Right cardiac atrium (tissue), 5 donors: ENCODE measurements at regions not wholly inside any gene's neighbourhood (a gene's known extent, or its start where the extent isn't known, plus 50 kb on each side); places are given as distances from the start of the nearest gene placed in this dataset.
A peak's percentile ranks its signal among the peaks of the same experiment; 100 is the strongest.

ENCODE experiments used
- ATAC-seq, 2 donors: fragments of 200-7000 bp; cut with Tn5 transposase; one replicate each; pipeline versions ENCODE4 v1.8.0 to v1.9.1; 2020; ENCODE audit warnings: moderate library complexity in 2 of 2, mild to moderate bottlenecking in 1 of 2
- DNase-seq, 3 donors: peaks; one replicate each; pipeline ENCODE4 v3.0.0-alpha.2; 2020
- H3K27ac ChIP-seq: one replicate; pipeline ENCODE4 v1.5.1; 2013; ENCODE audit warnings: mild to moderate bottlenecking, low read length, control low read depth, moderate library complexity
- H3K27me3 ChIP-seq: one replicate; pipeline ENCODE4 v1.6.1; 2013; ENCODE audit not compliant: control insufficient read depth, insufficient read depth
- H3K4me1 ChIP-seq: one replicate; pipeline ENCODE4 v1.6.1; 2013; ENCODE audit warnings: low read length; ENCODE audit not compliant: control insufficient read depth, insufficient read depth
- H3K4me3 ChIP-seq: one replicate; pipeline ENCODE4 v1.5.1; 2013; ENCODE audit warnings: low read length, control low read depth
- H3K9me3 ChIP-seq: one replicate; pipeline ENCODE4 v1.6.1; 2013; ENCODE audit warnings: low read length; ENCODE audit not compliant: control insufficient read depth
- WGBS: extraction: QIAGEN DNeasy Blood & Tissue Kit; methylation state at CpG from one replicate; pipeline ENCODE4 v1.1.7; 2013; 5-methylcytosine and 5-hydroxymethylcytosine counted together
- intact Hi-C, 4 donors: fragments of 100-400 bp; cut with DNase I; formaldehyde crosslinking; loops; one replicate each; pipeline versions ENCODE4 v1.11.0 to v1.14.0; 2022 to 2023
- donor health status: healthy with polysubstance abuse.
- donor health status: DM: no; HTN: yes; CAD: no.
- donor health status: DM: no; HTN: no; CAD: no.
- donor health status: DM: no; HTN: yes; CAD: no; lungs with severe emphysema.
- donor health status: DM: yes; HTN: yes; CAD: no.

DNA sequence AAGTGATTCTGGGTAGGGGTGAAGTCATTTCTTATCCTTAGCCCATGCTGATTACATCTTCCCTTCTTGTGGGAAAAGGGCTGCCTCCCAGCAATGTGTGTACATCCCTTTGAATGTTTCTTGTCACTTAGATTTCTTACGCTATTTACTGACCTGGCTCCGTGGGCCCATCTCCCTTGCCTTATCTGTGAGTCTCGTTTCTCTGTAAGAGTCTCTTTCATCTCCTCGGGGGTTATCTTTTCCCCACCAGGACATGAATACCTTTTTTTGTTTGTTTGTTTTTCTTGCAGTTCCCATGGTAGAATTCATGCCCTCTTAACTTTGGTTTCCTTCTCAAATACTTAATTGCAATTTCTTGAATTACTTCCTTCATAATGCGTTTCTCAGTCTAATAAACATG, 107.7 kb downstream of the BAMBI start:
- H3K27ac ChIP-seq = no peak overlapping the region
- no peak for ATAC-seq
- no peaks in the 10 kb centered on the region for H3K9me3 ChIP-seq
- no peaks in the 10 kb centered on the region for H3K4me1 ChIP-seq
- H3K4me3 ChIP-seq = no peak overlapping the region
- H3K27me3 ChIP-seq = no peaks in the 10 kb centered on the region
- WGBS = 56% methylated on average over 5 of the region's 5 CpGs
- no peak for DNase-seq
- intact Hi-C loops = no loop called here

DNA sequence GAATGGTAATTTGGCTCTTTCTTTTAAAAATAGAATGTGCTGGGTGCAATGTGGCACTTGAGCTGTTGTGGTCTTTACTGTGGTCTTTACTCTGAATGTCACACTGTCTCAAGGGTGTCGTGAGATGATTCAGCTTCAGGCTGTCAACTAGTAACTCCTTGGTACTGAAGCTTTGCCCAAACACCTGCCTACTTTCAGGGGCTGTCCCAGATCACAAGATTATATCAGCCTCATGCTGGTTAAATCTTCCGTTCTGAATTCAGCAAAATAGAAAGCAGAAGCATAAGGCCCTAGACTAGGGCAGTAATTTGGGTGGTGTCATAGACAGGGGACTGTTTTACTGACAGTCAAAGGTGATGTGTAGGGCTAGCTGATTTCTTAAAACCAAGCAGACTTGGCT, 110.9 kb downstream of the BAMBI start:
- Histone ChIP-seq H3K9me3 (no peaks in the 10 kb centered on the region), H3K4me3 (no peak overlapping the region), H3K4me1 (no peaks in the 10 kb centered on the region), H3K27ac (no peak overlapping the region), H3K27me3 (no peaks in the 10 kb centered on the region)
- no peak for DNase-seq
- intact Hi-C loops = no loop called here
- 82% methylated on average over 2 of the region's 2 CpGs for whole genome bisulfite sequencing
- ATAC-seq = no peak

DNA sequence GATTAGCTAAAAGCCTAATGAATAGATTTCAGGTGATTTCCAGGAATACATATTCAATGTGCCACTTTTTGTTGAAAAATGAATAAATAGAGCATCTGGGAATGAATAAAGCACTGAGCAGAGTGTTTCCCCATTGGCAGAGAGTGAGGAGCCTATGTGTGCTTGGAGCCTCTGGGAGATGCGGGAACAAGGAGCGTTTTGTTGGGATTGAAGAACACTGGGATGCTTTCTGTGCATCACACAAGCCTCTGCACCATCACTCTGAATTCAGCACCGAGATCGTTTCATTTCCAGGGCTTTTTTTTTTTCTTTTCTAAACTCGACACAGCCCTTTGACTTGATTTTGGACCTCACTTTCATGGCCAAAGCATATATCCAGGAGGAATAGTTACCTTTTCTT, 111.4 kb downstream of the BAMBI start:
- Histone ChIP-seq H3K27ac (no peak overlapping the region), H3K27me3 (no peaks in the 10 kb centered on the region), H3K4me3 (no peak overlapping the region), H3K9me3 (no peaks in the 10 kb centered on the region), H3K4me1 (no peaks in the 10 kb centered on the region)
- 81% methylated on average over 5 of the region's 5 CpGs for WGBS
- ATAC-seq (no peak), DNase-seq (no peak)
- intact Hi-C loops = no loop called here

DNA sequence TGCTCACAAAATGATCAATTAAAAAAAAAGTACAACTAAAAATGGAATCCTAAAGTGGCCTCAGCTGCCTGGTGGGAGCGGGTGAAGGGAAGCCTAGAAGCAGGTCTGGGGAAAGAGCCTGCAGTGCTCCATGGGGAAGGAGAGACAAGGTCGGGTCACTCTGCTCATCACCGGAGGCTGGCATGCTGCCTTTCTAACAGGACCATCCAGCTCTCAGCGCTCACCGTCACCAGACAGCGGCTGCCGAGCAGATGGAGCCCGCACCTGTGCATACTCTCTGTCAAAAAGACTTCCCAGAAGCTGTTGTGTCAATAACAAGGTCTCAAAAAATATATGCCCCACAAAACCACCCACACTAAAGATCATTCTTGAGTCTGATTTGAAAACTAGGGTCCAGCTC, 112.8 kb downstream of the BAMBI start:
- ATAC-seq (no peak), DNase-seq (no peak)
- H3K9me3 ChIP-seq = no peaks in the 10 kb centered on the region
- WGBS = 69% methylated on average over 8 of the region's 8 CpGs
- H3K4me1 ChIP-seq = no peaks in the 10 kb centered on the region
- no peak overlapping the region for H3K27ac ChIP-seq
- intact Hi-C loops = loop anchor here in 2 of 4 donors (10.0 kb wide), 2 partner anchors 95 to 105 kb away; no protein-coding TSS in a partner anchor
- no peaks in the 10 kb centered on the region for H3K27me3 ChIP-seq
- no peak overlapping the region for H3K4me3 ChIP-seq

DNA sequence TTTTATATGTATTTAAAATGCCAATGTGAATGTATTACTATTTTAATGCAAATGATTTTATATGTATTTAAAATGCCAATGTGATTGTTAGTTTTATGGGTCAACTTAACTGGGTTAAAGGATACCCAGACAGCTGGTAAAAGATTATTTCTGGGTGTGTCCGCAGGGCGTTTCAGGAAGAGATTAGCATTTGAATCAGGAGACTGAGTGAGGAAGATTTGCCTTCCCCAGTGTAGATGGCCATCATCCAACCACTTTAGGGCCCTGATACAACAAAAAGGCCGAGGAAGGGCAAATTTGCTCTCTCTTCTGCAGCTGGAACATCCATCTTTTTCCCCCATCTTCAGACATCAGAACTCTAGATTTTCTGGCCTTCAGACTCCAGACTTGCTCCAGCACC, 116.2 kb downstream of the BAMBI start:
- 55% methylated on average over 3 of the region's 3 CpGs for WGBS

DNA sequence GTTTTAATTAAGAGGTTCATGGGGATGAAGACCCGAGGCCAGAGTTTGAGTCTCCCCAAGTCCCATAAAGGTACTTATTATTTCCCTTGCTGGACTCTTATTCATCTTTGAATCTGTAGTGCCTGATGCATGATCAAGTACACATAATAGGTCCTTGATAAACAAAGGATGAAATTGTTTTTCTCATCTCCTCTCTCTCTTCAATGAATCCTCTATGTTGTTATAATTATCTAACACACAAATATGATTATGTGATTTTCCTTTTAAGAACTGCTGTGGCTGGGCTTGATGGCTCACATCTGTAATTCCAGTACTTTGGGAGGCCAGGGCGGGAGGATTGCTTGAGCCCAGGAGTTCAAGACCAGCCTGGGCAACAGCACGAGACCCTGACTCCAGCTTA, 117.7 kb downstream of the BAMBI start:
- 95% methylated on average over 3 of the region's 3 CpGs for WGBS
- intact Hi-C loops = loop anchor here in 2 of 4 donors (10.0 kb wide), 2 partner anchors 90 to 110 kb away; no protein-coding TSS in a partner anchor

More for the DNA sequence above, 116.2 kb downstream of the BAMBI start:
- DNase-seq = no peak
- Histone ChIP-seq H3K27me3 (no peaks in the 10 kb centered on the region), H3K27ac (no peak overlapping the region), H3K4me3 (no peak overlapping the region), H3K4me1 (no peaks in the 10 kb centered on the region), H3K9me3 (no peaks in the 10 kb centered on the region)
- intact Hi-C loops = loop anchor here in 2 of 4 donors (10.0 kb wide), 2 partner anchors 91 to 109 kb away; no protein-coding TSS in a partner anchor
- no peak for ATAC-seq

DNA sequence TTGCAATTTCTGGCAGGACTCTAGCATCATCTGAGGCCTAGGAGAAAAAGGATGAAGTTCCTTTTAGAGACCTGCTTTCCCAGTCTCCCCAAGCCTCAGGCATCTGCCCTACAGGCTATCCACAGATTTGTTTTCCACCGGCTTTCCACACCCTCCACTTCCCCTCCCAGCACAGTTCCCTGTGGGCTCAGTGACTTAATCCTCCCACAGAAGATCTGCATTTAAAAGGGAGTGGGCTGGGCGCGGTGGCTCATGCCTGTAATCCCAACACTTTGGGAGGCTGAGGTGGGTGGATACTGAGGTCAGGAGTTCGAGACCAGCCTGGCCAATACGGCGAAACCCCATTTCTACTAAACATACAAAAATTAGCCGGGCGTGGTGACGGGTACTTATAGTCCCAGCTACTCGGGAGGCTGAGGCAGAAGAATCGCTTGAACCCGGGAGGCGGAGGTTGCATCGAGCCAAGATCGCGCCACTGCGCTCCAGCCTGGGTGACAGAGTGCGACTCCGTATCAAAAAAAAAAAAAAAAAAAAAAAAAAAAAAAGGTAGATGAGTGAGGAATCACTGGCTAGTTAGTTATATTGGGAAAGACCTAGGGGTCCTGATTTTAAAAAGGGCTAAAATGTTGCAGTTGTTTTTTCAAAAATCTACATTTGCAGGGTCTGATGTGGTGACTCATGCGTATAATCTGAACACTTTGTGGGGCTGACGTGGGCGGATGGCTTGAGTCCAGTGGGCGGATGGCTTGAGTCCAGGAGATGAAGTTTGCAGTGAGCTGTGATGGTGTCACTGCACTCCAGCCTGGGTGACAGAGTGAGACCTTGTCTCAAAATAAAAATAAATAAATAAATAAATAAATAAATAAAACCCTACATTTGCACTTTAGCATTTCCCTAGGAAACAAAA, 119.5 kb downstream of the BAMBI start:
- ATAC-seq (peak; percentile 92 to 96), DNase-seq (peak; percentile 86 to 93 (median 89))
- no peaks in the 10 kb centered on the region for H3K9me3 ChIP-seq
- intact Hi-C loops = loop anchor here in 2 of 4 donors (10.0 kb wide), 2 partner anchors 88 to 112 kb away; no protein-coding TSS in a partner anchor
- no peaks in the 10 kb centered on the region for H3K27me3 ChIP-seq
- H3K4me3 ChIP-seq = no peak overlapping the region
- WGBS = 70% methylated on average over 23 of the region's 23 CpGs
- no peak overlapping the region for H3K27ac ChIP-seq
- H3K4me1 ChIP-seq = no peaks in the 10 kb centered on the region

More for the DNA sequence above, 117.7 kb downstream of the BAMBI start:
- no peak overlapping the region for H3K27ac ChIP-seq
- no peaks in the 10 kb centered on the region for H3K9me3 ChIP-seq
- no peak overlapping the region for H3K4me3 ChIP-seq
- H3K27me3 ChIP-seq = no peaks in the 10 kb centered on the region
- ATAC-seq (no peak), DNase-seq (no peak)
- no peaks in the 10 kb centered on the region for H3K4me1 ChIP-seq

DNA sequence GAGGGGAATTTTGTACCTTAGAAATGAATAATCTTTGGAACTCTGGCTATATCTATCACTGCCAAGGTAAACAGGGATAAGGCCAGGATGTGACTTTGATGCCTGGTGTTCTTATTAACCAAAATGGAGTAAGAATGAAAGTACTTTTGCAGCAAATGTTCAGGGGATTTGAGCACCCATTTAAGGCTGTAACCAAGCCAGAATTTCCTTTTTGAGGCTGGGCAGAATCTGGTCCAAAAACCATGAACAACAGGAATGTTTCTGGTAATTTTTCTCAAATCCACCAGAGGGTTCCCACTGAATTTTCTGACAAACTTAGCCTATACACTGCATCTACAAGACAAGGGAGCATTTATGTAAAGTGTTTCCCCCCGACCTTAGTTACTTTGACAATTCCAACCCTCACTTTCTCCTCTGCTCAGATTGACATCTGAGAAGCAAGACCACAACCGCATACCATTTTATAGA, 120.6 kb downstream of the BAMBI start:
- 73% methylated on average over 2 of the region's 2 CpGs for WGBS
- H3K27ac ChIP-seq = no peak overlapping the region
- intact Hi-C loops = loop anchor here in 2 of 4 donors (10.0 kb wide), 2 partner anchors 87 to 113 kb away; no protein-coding TSS in a partner anchor

DNA sequence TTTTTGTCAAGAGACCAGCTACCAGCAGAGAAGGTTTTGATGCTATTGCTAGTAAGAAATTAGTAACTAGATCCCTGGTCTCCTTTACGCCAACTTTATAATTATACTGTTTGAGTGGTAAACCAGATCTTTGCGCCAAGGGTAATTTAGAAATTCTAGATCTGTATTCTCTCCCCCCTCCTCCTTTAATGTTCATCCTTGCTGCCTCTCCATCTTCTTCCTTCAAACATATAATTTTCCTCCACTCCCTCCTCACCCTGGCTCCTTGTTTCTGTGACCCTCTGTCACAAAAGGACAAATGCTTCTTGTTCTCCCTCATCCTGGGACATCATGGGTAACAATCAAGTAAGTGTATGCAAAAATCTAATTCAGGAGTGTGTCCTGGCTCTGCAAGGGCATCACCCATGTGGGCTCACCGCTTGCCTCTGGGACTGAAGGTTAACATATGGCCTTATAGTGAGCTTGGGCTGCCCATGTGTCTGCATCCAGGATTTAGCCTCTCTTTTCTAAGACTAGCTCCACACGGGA, 121.2 kb downstream of the BAMBI start:
- no peak overlapping the region for H3K27ac ChIP-seq
- ATAC-seq (no peak), DNase-seq (no peak)
- intact Hi-C loops = loop anchor here in 2 of 4 donors (10.0 kb wide), 2 partner anchors 86 to 114 kb away; no protein-coding TSS in a partner anchor
- no peaks in the 10 kb centered on the region for H3K27me3 ChIP-seq
- H3K9me3 ChIP-seq = no peaks in the 10 kb centered on the region
- WGBS = 94% methylated on average over 4 of the region's 4 CpGs
- no peaks in the 10 kb centered on the region for H3K4me1 ChIP-seq
- no peak overlapping the region for H3K4me3 ChIP-seq

More for the DNA sequence above, 120.6 kb downstream of the BAMBI start:
- no peaks in the 10 kb centered on the region for H3K4me1 ChIP-seq
- H3K4me3 ChIP-seq = no peak overlapping the region
- DNase-seq (no peak), ATAC-seq (peak; percentile 44 to 56)
- H3K9me3 ChIP-seq = no peaks in the 10 kb centered on the region
- no peaks in the 10 kb centered on the region for H3K27me3 ChIP-seq

DNA sequence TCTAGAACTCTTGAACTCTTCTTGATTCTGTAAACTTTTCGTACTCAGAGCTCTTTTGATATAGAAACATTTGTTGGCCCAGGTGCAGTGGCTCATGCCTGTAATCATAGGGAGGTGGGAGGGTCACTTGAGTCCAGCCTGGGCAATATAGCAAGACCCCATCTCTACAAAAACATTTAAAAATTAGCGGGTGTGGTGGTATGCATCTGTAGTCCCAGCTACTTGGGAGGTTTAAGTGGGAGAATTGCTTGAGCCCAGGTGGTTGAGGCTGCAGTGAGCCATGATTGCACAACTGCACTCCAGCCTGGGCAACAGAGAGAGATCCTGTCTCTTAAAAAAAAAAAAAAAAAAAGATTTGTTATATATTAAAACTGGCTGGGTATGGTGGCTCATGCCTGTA, 121.6 kb downstream of the BAMBI start:
- Histone ChIP-seq H3K27me3 (no peaks in the 10 kb centered on the region), H3K4me1 (no peaks in the 10 kb centered on the region), H3K4me3 (no peak overlapping the region), H3K27ac (no peak overlapping the region), H3K9me3 (no peaks in the 10 kb centered on the region)
- intact Hi-C loops = loop anchor here in 2 of 4 donors (10.0 kb wide), 2 partner anchors 86 to 114 kb away; no protein-coding TSS in a partner anchor
- no peak for DNase-seq
- WGBS = 97% methylated on average over 2 of the region's 2 CpGs
- ATAC-seq = no peak

DNA sequence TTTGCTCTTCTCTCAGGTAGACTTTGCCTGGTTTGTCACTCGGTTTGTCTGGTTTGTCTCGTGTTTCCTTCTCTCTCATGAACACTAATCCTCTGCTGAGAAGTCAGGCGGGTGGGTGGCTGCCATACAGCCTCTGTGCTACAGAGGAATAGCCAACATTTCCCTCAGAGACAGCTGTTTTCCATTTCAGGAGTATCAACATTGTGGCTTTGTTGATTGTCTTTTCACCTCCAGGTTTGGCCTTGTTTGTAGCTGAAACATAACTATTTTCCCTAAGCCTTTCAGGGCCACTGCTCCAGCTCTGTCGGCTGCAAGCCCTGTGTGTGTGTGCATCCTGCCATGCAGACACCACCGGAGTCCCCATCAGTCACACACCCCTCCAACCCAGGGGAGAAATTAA, 122.8 kb downstream of the BAMBI start:
- no peaks in the 10 kb centered on the region for H3K4me1 ChIP-seq
- no peaks in the 10 kb centered on the region for H3K9me3 ChIP-seq
- ATAC-seq (no peak), DNase-seq (no peak)
- H3K27ac ChIP-seq = no peak overlapping the region
- intact Hi-C loops = loop anchor here in 1 of 4 donors (10.0 kb wide), 1 partner anchor 115 kb away; no protein-coding TSS in a partner anchor
- WGBS = 58% methylated on average over 5 of the region's 5 CpGs
- no peak overlapping the region for H3K4me3 ChIP-seq
- H3K27me3 ChIP-seq = no peaks in the 10 kb centered on the region
